Mammary epithelial cell (primary cell): ENCODE measurements at regions not wholly inside any gene's neighbourhood (a gene's known extent, or its start where the extent isn't known, plus 50 kb on each side); places are given as distances from the start of the nearest gene placed in this dataset.

Experiments
- CTCF ChIP-seq, 2 donors: IDR thresholded peaks in 1 of 2; conservative IDR thresholded peaks in 1 of 2; 2 replicates each; pipeline ENCODE4 v1.5.1; 2011 to 2012; ENCODE audit warnings: inconsistent platforms in 2 of 2, low read length in 2 of 2, mild to moderate bottlenecking in 2 of 2, control low read depth in 1 of 2, low read depth in 1 of 2; ENCODE audit not compliant: insufficient read depth in 1 of 2; ENCODE audit errors: extremely low read depth in 1 of 2
- EZH2 ChIP-seq: IDR thresholded peaks from 2 replicates; pipeline ENCODE4 v1.6.1; 2012; ENCODE audit warnings: low read length, inconsistent platforms, borderline replicate concordance

- TF ChIP-seq CTCF (conservative IDR thresholded peaks at IDR 0.05 in 1 of 2, IDR thresholded peaks at IDR 0.05 in 1 of 2; ENCODE audit: extremely low read depth in 1 of 2, insufficient read depth in 1 of 2, low read depth in 1 of 2, low read length in 2 of 2): no peak
- no peak for TF ChIP-seq EZH2
Measured at GRCh38 chr5:167984951-167985350, 306.5 kb upstream of the WWC1 start.
